ENCODE measurements at regions not wholly inside any gene's neighbourhood (a gene's known extent, or its start where the extent isn't known, plus 50 kb on each side); places are given as distances from the start of the nearest gene placed in this dataset.

DNA sequence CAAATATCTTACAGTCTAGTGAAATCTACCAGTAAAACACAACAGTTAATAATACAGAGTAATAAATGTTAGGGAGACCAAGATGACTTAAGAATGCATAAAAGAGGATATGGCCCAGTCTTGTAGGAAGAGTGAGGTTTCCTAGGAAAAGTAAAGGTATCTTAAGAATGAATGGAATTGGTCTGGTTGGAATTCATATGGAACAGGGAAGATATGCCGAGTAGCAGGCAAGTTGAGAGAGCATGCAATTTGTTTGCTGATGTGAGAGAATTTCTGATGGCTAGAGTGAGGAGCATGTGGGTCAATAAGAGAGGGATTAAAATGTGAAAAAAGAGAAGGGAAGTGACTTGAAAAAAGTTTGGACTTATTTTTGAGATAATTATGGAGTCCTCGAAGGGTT, 512.9 kb upstream of the ZEB2 start:
- no peaks in the 10 kb centered on the region for H3K79me2 ChIP-seq (replicated peaks; ENCODE audit: insufficient read depth)
- Mint-ChIP-seq H3K4me3 (no peak overlapping the region), H3K36me3 (ENCODE audit: low read depth) (no peaks in the 10 kb centered on the region), H3K27ac (no peak overlapping the region), H3K4me1 (no peaks in the 10 kb centered on the region), H3K9me3 (no peaks in the 10 kb centered on the region), H3K27me3 (ENCODE audit: insufficient read depth, low read depth, poor library complexity) (peaks cover 4% of the 10 kb centered on the region)
- no peak overlapping the region for H3K27ac ChIP-seq (ENCODE audit: low read depth)
- H3K9me2 ChIP-seq (ENCODE audit: insufficient read depth) = 0 out of 2 replicates have a peak, but pooled peaks cover 3% of the 10 kb centered on the region
- peak; percentile 15 for DNase-seq (ENCODE audit: low spot score)
- H2AFZ ChIP-seq = no peak overlapping the region
- H3K4me2 ChIP-seq = no peak overlapping the region
- no peaks in the 10 kb centered on the region for H3K36me3 ChIP-seq (ENCODE audit: insufficient read depth)
- no peak overlapping the region for H3K4me3 ChIP-seq
- ATAC-seq = no peak
- no peaks in the 10 kb centered on the region for H4K20me1 ChIP-seq (replicated peaks; ENCODE audit: insufficient read depth)
- H3K4me1 ChIP-seq (ENCODE audit: insufficient read depth) = no peaks in the 10 kb centered on the region
- no peaks in the 10 kb centered on the region for H3F3A ChIP-seq (replicated peaks; ENCODE audit: low read depth)
- TF ChIP-seq, protein P1, sequence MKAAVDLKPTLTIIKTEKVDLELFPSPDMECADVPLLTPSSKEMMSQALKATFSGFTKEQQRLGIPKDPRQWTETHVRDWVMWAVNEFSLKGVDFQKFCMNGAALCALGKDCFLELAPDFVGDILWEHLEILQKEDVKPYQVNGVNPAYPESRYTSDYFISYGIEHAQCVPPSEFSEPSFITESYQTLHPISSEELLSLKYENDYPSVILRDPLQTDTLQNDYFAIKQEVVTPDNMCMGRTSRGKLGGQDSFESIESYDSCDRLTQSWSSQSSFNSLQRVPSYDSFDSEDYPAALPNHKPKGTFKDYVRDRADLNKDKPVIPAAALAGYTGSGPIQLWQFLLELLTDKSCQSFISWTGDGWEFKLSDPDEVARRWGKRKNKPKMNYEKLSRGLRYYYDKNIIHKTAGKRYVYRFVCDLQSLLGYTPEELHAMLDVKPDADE (IDR thresholded peaks at IDR 0.05) = no peak
- TF ChIP-seq JUNB (IDR thresholded peaks at IDR 0.05; ENCODE audit: unreplicated experiment) = no peak
- TF ChIP-seq CREB1 (CRISPR knock-in tag; IDR thresholded peaks at IDR 0.05; ENCODE audit: low read depth) = no peak
- TF ChIP-seq EZH2 (IDR thresholded peaks at IDR 0.05; ENCODE audit: low read depth, unreplicated experiment) = no peak
- no peak for TF ChIP-seq ZNF331 (CRISPR knock-in tag; IDR thresholded peaks at IDR 0.05; ENCODE audit: low read depth)
- no peak for TF ChIP-seq POLR2AphosphoS5 (IDR thresholded peaks at IDR 0.05; ENCODE audit: low read depth)
- no peak for TF ChIP-seq EZH2phosphoT487 (IDR thresholded peaks at IDR 0.05; ENCODE audit: unreplicated experiment)
- no peak for TF ChIP-seq REST (IDR thresholded peaks at IDR 0.05; ENCODE audit: unreplicated experiment)
- no peak for TF ChIP-seq ZNF114 (CRISPR knock-in tag; IDR thresholded peaks at IDR 0.05)
- TF ChIP-seq NANOG (IDR thresholded peaks at IDR 0.05; ENCODE audit: borderline replicate concordance) = no peak
- TF ChIP-seq, protein P2, sequence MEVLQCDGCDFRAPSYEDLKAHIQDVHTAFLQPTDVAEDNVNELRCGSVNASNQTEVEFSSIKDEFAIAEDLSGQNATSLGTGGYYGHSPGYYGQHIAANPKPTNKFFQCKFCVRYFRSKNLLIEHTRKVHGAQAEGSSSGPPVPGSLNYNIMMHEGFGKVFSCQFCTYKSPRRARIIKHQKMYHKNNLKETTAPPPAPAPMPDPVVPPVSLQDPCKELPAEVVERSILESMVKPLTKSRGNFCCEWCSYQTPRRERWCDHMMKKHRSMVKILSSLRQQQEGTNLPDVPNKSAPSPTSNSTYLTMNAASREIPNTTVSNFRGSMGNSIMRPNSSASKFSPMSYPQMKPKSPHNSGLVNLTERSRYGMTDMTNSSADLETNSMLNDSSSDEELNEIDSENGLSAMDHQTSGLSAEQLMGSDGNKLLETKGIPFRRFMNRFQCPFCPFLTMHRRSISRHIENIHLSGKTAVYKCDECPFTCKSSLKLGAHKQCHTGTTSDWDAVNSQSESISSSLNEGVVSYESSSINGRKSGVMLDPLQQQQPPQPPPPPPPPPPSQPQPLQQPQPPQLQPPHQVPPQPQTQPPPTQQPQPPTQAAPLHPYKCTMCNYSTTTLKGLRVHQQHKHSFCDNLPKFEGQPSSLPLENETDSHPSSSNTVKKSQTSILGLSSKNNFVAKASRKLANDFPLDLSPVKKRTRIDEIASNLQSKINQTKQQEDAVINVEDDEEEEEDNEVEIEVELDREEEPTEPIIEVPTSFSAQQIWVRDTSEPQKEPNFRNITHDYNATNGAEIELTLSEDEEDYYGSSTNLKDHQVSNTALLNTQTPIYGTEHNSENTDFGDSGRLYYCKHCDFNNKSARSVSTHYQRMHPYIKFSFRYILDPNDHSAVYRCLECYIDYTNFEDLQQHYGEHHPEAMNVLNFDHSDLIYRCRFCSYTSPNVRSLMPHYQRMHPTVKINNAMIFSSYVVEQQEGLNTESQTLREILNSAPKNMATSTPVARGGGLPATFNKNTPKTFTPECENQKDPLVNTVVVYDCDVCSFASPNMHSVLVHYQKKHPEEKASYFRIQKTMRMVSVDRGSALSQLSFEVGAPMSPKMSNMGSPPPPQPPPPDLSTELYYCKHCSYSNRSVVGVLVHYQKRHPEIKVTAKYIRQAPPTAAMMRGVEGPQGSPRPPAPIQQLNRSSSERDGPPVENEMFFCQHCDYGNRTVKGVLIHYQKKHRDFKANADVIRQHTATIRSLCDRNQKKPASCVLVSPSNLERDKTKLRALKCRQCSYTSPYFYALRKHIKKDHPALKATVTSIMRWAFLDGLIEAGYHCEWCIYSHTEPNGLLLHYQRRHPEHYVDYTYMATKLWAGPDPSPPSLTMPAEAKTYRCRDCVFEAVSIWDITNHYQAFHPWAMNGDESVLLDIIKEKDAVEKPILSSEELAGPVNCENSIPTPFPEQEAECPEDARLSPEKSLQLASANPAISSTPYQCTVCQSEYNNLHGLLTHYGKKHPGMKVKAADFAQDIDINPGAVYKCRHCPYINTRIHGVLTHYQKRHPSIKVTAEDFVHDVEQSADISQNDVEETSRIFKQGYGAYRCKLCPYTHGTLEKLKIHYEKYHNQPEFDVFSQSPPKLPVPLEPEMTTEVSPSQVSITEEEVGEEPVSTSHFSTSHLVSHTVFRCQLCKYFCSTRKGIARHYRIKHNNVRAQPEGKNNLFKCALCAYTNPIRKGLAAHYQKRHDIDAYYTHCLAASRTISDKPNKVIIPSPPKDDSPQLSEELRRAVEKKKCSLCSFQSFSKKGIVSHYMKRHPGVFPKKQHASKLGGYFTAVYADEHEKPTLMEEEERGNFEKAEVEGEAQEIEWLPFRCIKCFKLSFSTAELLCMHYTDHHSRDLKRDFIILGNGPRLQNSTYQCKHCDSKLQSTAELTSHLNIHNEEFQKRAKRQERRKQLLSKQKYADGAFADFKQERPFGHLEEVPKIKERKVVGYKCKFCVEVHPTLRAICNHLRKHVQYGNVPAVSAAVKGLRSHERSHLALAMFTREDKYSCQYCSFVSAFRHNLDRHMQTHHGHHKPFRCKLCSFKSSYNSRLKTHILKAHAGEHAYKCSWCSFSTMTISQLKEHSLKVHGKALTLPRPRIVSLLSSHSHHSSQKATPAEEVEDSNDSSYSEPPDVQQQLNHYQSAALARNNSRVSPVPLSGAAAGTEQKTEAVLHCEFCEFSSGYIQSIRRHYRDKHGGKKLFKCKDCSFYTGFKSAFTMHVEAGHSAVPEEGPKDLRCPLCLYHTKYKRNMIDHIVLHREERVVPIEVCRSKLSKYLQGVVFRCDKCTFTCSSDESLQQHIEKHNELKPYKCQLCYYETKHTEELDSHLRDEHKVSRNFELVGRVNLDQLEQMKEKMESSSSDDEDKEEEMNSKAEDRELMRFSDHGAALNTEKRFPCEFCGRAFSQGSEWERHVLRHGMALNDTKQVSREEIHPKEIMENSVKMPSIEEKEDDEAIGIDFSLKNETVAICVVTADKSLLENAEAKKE (CRISPR knock-in tag; IDR thresholded peaks at IDR 0.05) = no peak
- no peak for TF ChIP-seq CTCF (conservative IDR thresholded peaks at IDR 0.05; ENCODE audit: low read depth in 2 of 2)
- no peak for TF ChIP-seq STAT1 (IDR thresholded peaks at IDR 0.05; ENCODE audit: unreplicated experiment)
- no peaks in the 10 kb centered on the region for H3K27me3 ChIP-seq (ENCODE audit: insufficient read depth)

All from GM23338 (cell line).